Left ventricle myocardium inferior (tissue), 1 donor: ENCODE measurements at regions not wholly inside any gene's neighbourhood (a gene's known extent, or its start where the extent isn't known, plus 50 kb on each side); places are given as distances from the start of the nearest gene placed in this dataset.

ENCODE experiments used
- DNase-seq: peaks from one replicate; pipeline ENCODE4 v3.0.0-alpha.2; 2020
- H3K27ac ChIP-seq: fragments of 200-600 bp; replicated peaks from 2 replicates; pipeline ENCODE4 v1.8.0; 2021
- H3K27me3 ChIP-seq: fragments of 200-600 bp; 2 replicates; pipeline ENCODE4 v1.8.0; 2021; ENCODE audit warnings: low read depth
- H3K36me3 ChIP-seq: fragments of 200-600 bp; 2 replicates; pipeline ENCODE4 v1.8.0; 2021
- H3K4me1 ChIP-seq: fragments of 200-600 bp; 2 replicates; pipeline ENCODE4 v1.8.0; 2021
- H3K4me3 ChIP-seq: fragments of 200-600 bp; 2 replicates; pipeline ENCODE4 v1.8.0; 2021; ENCODE audit warnings: mild to moderate bottlenecking, moderate library complexity
- H3K9me3 ChIP-seq: fragments of 200-600 bp; replicated peaks from 2 replicates; pipeline ENCODE4 v1.8.0; 2021
- CTCF ChIP-seq: fragments of 200-600 bp; IDR thresholded peaks from 2 replicates; pipeline ENCODE4 v1.8.0; 2021; ENCODE audit warnings: antibody characterized with exemption, mild to moderate bottlenecking, borderline replicate concordance
- intact Hi-C: fragments of 100-400 bp; cut with micrococcal nuclease; formaldehyde crosslinking; loops from one replicate; pipeline ENCODE4 v1.11.0; 2022
- donor health status: DM: no; HTN: yes; CAD: no; lungs with severe emphysema.

GRCh38 chr18:34039201-34039600, 185.5 kb downstream of the NOL4 start:
- peaks cover 30% of the 10 kb centered on the region for H3K9me3 ChIP-seq
- H3K36me3 ChIP-seq = no peaks in the 10 kb centered on the region
- no peak for DNase-seq
- H3K4me3 ChIP-seq = peak overlapping the region; percentile 26
- no peaks in the 10 kb centered on the region for H3K27me3 ChIP-seq
- H3K27ac ChIP-seq = no peak overlapping the region
- H3K4me1 ChIP-seq = no peaks in the 10 kb centered on the region
- no peak for TF ChIP-seq CTCF
- intact Hi-C loops = no loop called here

- H3K4me3 ChIP-seq = no peak overlapping the region
- no peak for TF ChIP-seq CTCF
Measured at GRCh38 chr18:34038086-34038485, 186.6 kb downstream of the NOL4 start.

GRCh38 chr18:34033968-34034367, 190.7 kb downstream of the NOL4 start:
- no peaks in the 10 kb centered on the region for H3K27me3 ChIP-seq
- DNase-seq = no peak
- intact Hi-C loops = no loop called here

More at GRCh38 chr18:34038086-34038485, 186.6 kb downstream of the NOL4 start:
- intact Hi-C loops = no loop called here
- H3K27ac ChIP-seq = no peak overlapping the region
- peaks cover 42% of the 10 kb centered on the region for H3K9me3 ChIP-seq
- no peaks in the 10 kb centered on the region for H3K27me3 ChIP-seq
- H3K36me3 ChIP-seq = no peaks in the 10 kb centered on the region
- DNase-seq = no peak
- no peaks in the 10 kb centered on the region for H3K4me1 ChIP-seq

GRCh38 chr18:34031810-34032209, 192.9 kb downstream of the NOL4 start:
- Histone ChIP-seq H3K27ac (no peak overlapping the region), H3K4me3 (no peak overlapping the region), H3K36me3 (no peaks in the 10 kb centered on the region), H3K4me1 (no peaks in the 10 kb centered on the region), H3K27me3 (no peaks in the 10 kb centered on the region), H3K9me3 (peaks cover 32% of the 10 kb centered on the region)
- no peak for TF ChIP-seq CTCF
- intact Hi-C loops = no loop called here
- no peak for DNase-seq

More at GRCh38 chr18:34033968-34034367, 190.7 kb downstream of the NOL4 start:
- Histone ChIP-seq H3K27ac (no peak overlapping the region), H3K36me3 (no peaks in the 10 kb centered on the region), H3K4me3 (no peak overlapping the region), H3K9me3 (peaks cover 50% of the 10 kb centered on the region), H3K4me1 (no peaks in the 10 kb centered on the region)
- TF ChIP-seq CTCF = no peak

GRCh38 chr18:34028324-34028723, 196.4 kb downstream of the NOL4 start:
- intact Hi-C loops = no loop called here
- no peak for DNase-seq
- Histone ChIP-seq H3K27ac (no peak overlapping the region), H3K9me3 (peaks cover 11% of the 10 kb centered on the region), H3K36me3 (no peaks in the 10 kb centered on the region), H3K4me1 (no peaks in the 10 kb centered on the region), H3K27me3 (no peaks in the 10 kb centered on the region), H3K4me3 (no peak overlapping the region)
- TF ChIP-seq CTCF = no peak
